Thyroid gland (tissue), 4 donors: ENCODE measurements at regions not wholly inside any gene's neighbourhood (a gene's known extent, or its start where the extent isn't known, plus 50 kb on each side); places are given as distances from the start of the nearest gene placed in this dataset.

Source experiments
- DNase-seq, 2 donors: peaks; one replicate each; pipeline ENCODE4 v3.0.0-alpha.2; 2019
- H3K27ac ChIP-seq, 3 donors: fragments of 200-600 bp; sonication (generic); 1 replicate in 2 of 3; 2 replicates in 1 of 3; pipeline ENCODE4 v1.5.1; 2016 to 2019; ENCODE audit warnings: mild to moderate bottlenecking in 1 of 3, moderate library complexity in 1 of 3
- H3K27me3 ChIP-seq: fragments of 200-600 bp; sonication (generic); one replicate; pipeline ENCODE4 v1.5.1; 2019
- H3K36me3 ChIP-seq, 2 donors: fragments of 200-600 bp; sonication (generic); one replicate each; pipeline ENCODE4 v1.5.1; 2016 to 2019
- H3K4me1 ChIP-seq, 2 donors: fragments of 200-600 bp; sonication (generic); one replicate each; pipeline ENCODE4 v1.5.1; 2017 to 2019
- H3K4me3 ChIP-seq, 3 donors: fragments of 200-600 bp; sonication (generic); replicated peaks in 1 of 3; 1 replicate in 2 of 3; 2 replicates in 1 of 3; pipeline ENCODE4 v1.5.1; 2016; ENCODE audit warnings: mild to moderate bottlenecking in 1 of 3
- H3K9me3 ChIP-seq: fragments of 200-600 bp; sonication (generic); one replicate; pipeline ENCODE4 v1.5.1; 2017
- POLR2A ChIP-seq, 2 donors: fragments of 450-650 bp; IDR thresholded peaks; one replicate each; pipeline ENCODE4 v1.6.1; 2017; ENCODE audit warnings: antibody characterized with exemption in 2 of 2, mild to moderate bottlenecking in 2 of 2, moderate library complexity in 1 of 2
- WGBS, 2 donors: methylation state at CpG; one replicate each; pipeline ENCODE4 v1.1.5; 2017; 5-methylcytosine and 5-hydroxymethylcytosine counted together
- intact Hi-C: fragments of 100-400 bp; cut with DNase I; formaldehyde crosslinking; loops from one replicate; pipeline ENCODE4 v1.15.1; 2023
- TF ChIP-seq, protein P1 (sequence below), 6 experiments: fragments of 200-600 bp in 3 of 6; fragments of 450-650 bp in 3 of 6; sonication (generic) in 3 of 6; IDR thresholded peaks; one replicate each; pipeline ENCODE4 v1.5.1; 2016 to 2019; ENCODE audit warnings: antibody characterized with exemption in 6 of 6, mild to moderate bottlenecking in 2 of 6, inconsistent platforms in 1 of 6, moderate library complexity in 1 of 6

DNA sequence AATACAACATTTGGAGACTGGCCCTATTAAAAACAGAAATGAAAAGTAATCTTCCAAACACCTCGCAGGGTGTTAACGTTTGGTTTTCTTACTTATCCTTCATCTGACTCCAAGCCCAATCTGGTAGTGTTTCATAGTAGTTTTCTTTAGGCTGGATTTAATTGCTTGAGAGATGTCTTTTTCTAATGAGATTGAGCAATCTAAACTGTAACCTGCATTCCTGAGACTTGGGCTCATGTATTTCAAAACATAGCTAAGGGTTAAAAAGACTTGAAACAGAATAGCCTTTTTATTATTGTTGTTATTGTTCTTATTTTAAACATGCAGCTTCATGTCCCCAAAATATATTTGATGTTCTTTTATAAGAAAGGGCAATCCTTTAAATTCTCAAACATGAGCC lies 278.9 kb downstream of the TGFB2 start:
- no peaks in the 10 kb centered on the region for H3K4me1 ChIP-seq
- no peak for TF ChIP-seq POLR2A (IDR thresholded peaks at IDR 0.05)
- TF ChIP-seq, protein P1, sequence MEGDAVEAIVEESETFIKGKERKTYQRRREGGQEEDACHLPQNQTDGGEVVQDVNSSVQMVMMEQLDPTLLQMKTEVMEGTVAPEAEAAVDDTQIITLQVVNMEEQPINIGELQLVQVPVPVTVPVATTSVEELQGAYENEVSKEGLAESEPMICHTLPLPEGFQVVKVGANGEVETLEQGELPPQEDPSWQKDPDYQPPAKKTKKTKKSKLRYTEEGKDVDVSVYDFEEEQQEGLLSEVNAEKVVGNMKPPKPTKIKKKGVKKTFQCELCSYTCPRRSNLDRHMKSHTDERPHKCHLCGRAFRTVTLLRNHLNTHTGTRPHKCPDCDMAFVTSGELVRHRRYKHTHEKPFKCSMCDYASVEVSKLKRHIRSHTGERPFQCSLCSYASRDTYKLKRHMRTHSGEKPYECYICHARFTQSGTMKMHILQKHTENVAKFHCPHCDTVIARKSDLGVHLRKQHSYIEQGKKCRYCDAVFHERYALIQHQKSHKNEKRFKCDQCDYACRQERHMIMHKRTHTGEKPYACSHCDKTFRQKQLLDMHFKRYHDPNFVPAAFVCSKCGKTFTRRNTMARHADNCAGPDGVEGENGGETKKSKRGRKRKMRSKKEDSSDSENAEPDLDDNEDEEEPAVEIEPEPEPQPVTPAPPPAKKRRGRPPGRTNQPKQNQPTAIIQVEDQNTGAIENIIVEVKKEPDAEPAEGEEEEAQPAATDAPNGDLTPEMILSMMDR (IDR thresholded peaks at IDR 0.05): no peak
- no peaks in the 10 kb centered on the region for H3K36me3 ChIP-seq
- 87 to 88% methylated on average over 2 of the region's 2 CpGs for WGBS, 2 donors
- no peaks in the 10 kb centered on the region for H3K27me3 ChIP-seq
- no peaks in the 10 kb centered on the region for H3K9me3 ChIP-seq
- intact Hi-C loops: no loop called here
- H3K4me3 ChIP-seq: no peak overlapping the region
- no peak overlapping the region for H3K27ac ChIP-seq
- DNase-seq: no peak

DNA sequence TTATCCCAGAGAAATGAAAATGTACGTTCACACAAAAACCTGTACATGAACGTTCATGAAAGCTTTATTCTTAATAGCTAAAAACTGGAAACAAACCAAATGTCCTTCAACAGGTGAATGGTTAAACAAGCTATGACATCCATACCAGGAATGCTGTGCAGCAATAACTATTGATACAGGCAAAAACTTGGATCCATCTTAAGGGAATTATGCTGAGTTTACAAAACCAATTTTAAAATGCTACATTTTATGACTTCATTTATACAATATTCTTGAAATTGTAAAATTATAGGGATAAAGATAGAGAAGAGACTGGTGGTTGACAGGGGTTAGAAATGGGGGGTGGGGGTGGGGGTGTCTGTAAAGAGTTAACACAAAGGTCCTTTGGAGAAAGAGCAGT lies 280.3 kb downstream of the TGFB2 start:
- DNase-seq: no peak
- 63 to 68% methylated on average over 2 of the region's 2 CpGs for WGBS, 2 donors
- Histone ChIP-seq H3K4me1 (no peaks in the 10 kb centered on the region), H3K9me3 (no peaks in the 10 kb centered on the region), H3K27ac (no peak overlapping the region), H3K36me3 (no peaks in the 10 kb centered on the region), H3K4me3 (no peak overlapping the region), H3K27me3 (no peaks in the 10 kb centered on the region)
- intact Hi-C loops: no loop called here
- TF ChIP-seq POLR2A (IDR thresholded peaks at IDR 0.05): no peak
- TF ChIP-seq, protein P1 (IDR thresholded peaks at IDR 0.05): no peak

DNA sequence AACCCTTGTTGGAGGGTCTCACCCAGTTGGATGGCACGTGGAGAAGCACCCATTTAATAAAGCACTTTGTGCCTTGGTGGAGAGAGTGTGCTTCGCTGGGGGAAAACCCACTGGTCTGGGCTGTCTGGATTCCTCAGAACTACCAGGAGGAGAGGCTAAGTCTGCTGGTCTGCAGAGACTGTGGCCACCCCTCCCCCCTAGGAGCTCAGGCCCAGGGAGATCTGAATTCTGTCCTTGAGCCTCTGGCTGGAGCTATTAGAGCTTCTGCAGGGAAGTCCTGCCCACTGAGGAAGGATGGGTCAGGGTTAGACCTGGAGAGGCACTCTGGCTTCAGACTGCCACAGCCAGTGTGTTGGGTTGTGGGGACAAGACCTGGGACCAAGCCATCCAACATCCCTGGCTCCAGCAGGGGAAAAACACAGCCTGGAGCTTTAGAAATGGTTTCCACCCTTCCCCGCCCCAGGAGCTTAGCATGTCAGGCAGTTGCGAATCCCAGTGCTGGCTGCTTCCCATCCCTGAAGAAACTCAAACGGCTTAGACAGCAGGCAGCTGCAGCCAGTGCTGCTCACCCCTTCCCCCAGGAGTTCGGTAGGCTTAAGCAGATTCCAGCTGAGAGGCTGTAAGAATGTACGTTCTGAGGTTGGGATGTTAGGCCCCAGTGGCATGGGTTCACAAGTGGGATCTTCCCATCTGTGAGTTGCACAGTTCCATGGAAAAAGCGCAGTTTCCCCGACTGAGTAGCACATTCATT lies 288.3 kb downstream of the TGFB2 start:
- 78 to 84% methylated on average over 9 of the region's 9 CpGs for WGBS, 2 donors

DNA sequence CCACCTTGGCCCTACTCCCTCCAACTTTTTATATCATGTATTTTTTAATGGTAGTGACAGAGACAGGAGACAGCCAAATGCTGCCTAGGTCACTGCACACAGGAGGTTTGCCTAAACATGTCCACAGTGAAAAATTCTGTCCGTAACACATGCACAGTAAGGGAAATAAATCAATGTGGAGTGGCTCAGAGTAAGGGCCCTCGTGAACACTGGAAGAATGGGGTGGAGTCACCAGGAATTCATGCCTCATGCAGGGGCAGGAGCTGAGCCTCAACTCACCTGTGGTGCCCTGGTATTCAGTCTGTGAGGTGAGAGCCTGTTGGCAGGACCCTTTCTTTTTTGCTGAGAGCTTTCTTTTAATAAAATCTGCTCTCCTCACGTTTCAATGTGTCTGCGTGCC lies 289.1 kb downstream of the TGFB2 start:
- no peaks in the 10 kb centered on the region for H3K27me3 ChIP-seq
- intact Hi-C loops: no loop called here
- 83 to 88% methylated on average over 4 of the region's 4 CpGs for WGBS, 2 donors
- H3K36me3 ChIP-seq: no peaks in the 10 kb centered on the region
- TF ChIP-seq POLR2A (IDR thresholded peaks at IDR 0.05): no peak
- TF ChIP-seq, protein P1 (IDR thresholded peaks at IDR 0.05): no peak
- no peak overlapping the region for H3K27ac ChIP-seq
- no peak for DNase-seq
- H3K4me3 ChIP-seq: no peak overlapping the region
- no peaks in the 10 kb centered on the region for H3K4me1 ChIP-seq
- no peaks in the 10 kb centered on the region for H3K9me3 ChIP-seq

More for the DNA sequence above, 288.3 kb downstream of the TGFB2 start:
- Histone ChIP-seq H3K4me1 (no peaks in the 10 kb centered on the region), H3K4me3 (no peak overlapping the region), H3K36me3 (no peaks in the 10 kb centered on the region), H3K27ac (no peak overlapping the region), H3K27me3 (no peaks in the 10 kb centered on the region), H3K9me3 (no peaks in the 10 kb centered on the region)
- no peak for TF ChIP-seq POLR2A (IDR thresholded peaks at IDR 0.05)
- TF ChIP-seq, protein P1 (IDR thresholded peaks at IDR 0.05): no peak
- no peak for DNase-seq
- intact Hi-C loops: no loop called here

DNA sequence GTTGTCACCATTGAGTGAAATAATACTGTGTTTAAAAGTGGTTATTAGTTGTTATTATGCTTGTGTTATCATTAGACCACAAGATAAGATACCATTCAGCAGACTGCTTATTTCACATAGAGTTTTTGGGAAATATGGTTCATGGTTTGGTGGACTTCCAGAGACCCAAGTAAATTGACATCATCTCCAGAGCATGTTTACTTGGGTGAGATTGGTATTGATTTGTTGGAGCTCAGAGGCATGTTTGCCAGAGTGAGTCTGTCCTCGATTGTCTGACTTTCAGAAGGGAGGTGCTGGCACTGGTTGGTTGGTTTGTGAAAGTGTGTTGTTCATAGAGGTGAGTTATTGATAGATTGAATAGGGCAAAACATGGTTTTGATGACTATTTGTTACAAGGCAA lies 291.4 kb downstream of the TGFB2 start:
- DNase-seq: no peak
- Histone ChIP-seq H3K27ac (no peak overlapping the region), H3K4me3 (no peak overlapping the region), H3K4me1 (no peaks in the 10 kb centered on the region), H3K36me3 (no peaks in the 10 kb centered on the region), H3K27me3 (no peaks in the 10 kb centered on the region), H3K9me3 (no peaks in the 10 kb centered on the region)
- intact Hi-C loops: no loop called here
- no peak for TF ChIP-seq POLR2A (IDR thresholded peaks at IDR 0.05)
- TF ChIP-seq, protein P1 (IDR thresholded peaks at IDR 0.05): no peak
- 71 to 85% methylated on average over 1 of the region's 1 CpG for WGBS, 2 donors
